Skeletal muscle cell (primary cell): ENCODE measurements at regions not wholly inside any gene's neighbourhood (a gene's known extent, or its start where the extent isn't known, plus 50 kb on each side); places are given as distances from the start of the nearest gene placed in this dataset.

Experiments
- DNase-seq: peaks from one replicate; pipeline ENCODE4 v3.0.0-alpha.2; 2010; ENCODE audit warnings: low read depth
- H3K4me3 ChIP-seq: 2 replicates; pipeline ENCODE4 v1.5.1; 2011; ENCODE audit warnings: low read depth, mild to moderate bottlenecking, control low read depth, low read length, moderate library complexity

DNA sequence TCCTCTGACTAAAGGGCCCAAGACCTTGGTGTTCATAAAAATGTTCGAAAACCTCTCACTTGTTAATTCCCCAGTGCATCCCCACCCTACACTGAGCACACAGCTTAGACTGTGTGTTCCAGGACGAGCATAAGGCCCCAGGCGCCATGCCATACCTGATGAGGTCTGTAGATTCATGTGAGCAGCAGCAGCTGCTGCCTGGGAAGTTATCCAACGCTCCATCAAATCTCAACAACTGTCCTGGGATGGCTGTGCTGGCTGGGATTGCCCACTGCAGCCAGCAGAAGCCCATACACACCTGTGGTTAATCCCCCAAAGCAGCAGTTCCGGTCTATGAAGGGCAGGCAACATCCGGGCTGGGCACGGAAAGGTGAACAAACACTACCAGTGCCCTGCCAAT is 391.2 kb downstream of the IL20RB start:
- no peak overlapping the region for H3K4me3 ChIP-seq
- no peak for DNase-seq

DNA sequence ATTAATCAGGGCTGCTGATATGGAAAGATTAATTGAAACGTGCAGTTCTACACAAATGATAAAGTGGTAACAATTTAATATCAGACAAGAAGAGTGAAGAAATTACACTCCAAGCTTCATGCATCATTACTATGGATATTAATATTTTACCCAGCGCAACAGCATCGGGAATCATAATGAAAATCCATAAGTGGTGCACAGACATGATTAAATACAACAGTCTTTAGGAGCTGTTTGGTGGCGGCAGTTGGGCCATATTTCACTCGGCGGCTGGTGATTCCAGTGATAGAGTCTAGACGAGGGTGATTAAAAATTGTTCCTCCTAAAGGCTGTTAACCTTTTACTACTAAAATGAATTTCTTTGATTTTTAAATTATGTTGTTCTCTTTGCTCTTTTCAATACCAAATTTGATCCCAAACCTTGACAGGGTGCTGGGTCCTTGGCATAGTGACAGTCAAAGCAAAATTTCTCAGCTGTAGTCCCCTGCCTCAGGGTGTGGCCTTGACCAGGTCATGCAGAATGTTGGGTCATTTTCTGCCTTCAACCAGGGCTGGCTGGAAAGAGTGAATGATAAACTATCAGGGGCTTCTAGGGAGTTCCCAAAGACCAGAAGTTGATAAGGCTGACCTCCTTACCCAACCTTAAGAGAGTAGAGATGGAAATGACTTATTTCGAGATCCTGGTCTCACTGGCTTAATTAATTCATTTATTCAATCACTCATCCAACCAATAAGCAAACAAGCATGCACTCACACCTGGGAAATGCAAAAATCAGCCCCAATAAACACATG is 392.0 kb downstream of the IL20RB start:
- no peak for DNase-seq
- H3K4me3 ChIP-seq: no peak overlapping the region

DNA sequence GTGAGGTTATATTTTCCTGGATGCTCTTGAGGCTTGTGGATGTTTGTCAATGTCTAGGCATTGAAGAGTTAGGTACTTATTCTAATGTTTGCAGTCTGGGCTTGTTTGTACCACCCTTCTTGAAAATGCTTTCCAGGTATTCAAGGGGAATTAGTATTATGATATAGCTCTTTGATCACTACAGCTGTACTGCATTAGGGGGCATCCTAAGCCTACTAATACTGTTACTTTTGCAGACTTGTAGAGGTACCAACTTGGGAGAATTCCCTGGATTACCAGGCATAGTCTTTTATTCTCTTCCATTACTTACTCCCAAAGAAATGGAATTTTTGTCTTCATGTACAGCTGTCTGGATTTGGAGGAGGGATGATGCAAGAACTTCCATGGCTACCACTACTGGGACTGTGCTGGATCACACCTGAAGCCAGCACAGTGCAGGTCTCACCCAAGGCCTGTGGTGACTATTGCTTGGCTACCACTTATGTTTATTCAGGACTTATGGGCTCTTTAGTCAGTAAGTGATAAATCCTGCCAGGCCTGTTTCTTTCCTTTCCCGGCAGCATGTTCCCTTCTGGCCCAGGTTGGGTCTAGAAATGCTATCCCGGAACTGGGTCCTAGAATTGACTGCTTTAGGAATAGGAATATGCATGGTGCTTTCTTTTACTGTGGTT is 402.9 kb downstream of the IL20RB start:
- DNase-seq: no peak
- no peak overlapping the region for H3K4me3 ChIP-seq

DNA sequence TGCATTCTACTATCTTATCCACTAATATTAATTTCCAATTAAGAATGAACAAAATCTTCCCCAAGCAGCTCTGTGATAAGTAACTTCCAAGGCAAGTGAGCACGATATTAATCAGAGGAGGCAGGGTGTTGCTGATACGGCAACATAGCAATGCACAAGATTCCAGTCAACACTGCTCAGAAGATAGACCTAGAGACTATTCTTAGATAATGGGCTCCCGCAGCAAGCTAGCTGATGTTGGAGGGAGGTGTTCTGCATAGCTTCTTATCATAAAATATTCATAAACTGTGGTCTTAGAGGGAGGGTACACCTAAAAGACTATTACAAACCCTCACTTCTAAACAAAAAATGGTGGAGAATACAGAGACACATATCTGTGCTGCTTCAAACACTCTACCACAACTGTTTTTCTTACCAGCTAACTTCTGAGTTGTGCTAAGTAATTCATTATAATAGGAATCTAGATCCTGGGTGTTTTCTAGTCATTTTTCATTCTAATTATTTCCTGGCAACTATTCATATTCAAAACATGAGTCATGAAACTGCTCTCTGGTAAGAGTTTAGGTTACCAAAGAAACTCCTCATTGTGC is 382.0 kb upstream of the SOX14 start:
- no peak for DNase-seq
- H3K4me3 ChIP-seq: no peak overlapping the region

DNA sequence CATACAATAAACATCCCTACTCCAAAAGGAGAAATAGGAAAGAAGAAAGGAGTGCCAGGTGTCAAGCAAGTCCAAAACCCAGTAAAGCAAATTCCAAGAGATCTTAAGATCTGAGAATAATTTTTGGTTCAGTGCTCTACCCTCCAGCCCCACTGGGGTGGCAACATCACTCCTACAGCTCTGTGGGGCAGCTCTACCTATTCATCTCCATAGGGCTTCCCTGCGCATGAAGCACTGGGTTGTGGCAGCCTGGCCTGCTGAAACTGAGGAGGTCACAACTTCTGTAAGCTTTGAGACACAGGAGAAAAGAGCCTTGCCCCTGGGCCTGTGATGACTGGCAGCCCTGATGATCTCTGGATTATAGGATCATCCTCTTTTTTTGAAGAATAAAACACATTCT is 378.2 kb upstream of the SOX14 start:
- H3K4me3 ChIP-seq: no peak overlapping the region
- no peak for DNase-seq

DNA sequence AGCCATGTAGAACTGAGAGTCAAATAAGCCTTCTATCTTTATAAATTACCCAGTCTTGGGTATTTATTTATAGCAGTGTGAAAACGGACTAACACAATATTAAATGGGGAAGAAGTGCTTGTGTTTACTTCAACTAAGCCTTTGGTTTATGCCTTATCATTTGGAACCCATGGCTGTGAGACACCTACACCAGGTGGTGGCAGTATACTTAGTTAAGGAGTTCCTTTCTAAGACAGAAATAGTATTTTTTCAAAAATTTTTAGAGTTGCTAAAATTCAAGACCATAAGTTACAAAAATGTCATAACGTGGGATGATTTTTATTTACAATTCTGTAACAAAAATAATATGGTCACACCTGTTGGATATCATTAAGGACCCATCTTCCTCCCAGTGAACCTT is 354.5 kb upstream of the SOX14 start:
- no peak overlapping the region for H3K4me3 ChIP-seq
- DNase-seq: no peak

DNA sequence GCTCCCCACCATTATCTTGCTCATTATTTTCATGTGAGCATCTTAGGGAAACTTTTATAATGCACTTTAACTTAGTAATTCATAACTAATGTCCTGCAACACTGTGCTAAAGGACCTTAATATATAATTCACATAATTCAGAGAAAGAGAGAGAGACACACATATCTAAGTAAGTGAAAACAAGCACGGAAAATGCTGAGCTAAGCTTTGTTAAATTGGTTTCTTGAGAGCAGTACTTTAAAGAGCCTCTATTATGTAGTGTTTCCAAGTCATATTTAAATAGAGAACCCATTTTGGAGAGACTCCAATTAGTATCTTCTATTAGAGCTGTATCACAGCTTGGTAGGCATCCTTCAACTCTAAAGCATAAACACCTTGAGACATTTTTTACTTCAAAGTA is 354.1 kb upstream of the SOX14 start:
- no peak overlapping the region for H3K4me3 ChIP-seq
- DNase-seq: no peak

DNA sequence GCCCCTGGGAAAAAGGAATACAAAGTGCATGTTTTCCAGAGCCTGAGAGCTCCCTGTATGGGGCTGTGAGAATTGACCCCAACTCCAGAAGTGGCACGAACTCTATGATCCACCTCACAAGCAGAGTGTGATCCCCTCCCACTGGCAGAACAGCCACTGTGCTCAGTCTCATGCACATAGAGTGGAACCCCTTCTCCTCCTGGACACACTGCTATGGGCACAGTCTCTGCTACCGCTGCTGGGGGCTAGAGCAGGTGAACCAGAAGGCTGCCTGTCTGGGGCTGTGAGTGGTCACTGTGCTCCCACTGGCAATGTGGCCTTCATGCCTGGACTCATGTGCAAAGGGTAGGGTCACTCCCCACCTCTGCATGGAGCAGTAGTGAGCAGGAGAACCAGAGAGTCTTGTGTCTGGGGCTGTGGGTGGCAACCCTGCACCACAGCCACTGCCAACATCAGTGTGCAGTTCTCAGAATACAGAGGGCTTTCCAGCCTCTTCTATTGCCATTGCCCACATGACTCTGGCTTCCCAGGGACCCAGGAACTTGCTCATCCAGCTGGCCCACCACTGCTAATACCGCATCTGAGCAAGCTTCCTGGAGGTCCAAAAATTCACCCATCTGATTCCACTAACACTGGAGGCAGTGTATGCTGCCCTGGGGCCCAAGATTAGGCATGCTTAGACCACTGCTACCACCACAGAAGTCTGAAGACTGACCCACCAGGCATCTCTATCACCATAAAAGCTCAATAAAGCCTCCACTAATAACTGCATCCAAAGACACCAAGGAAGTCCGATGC is 343.7 kb upstream of the SOX14 start:
- no peak for DNase-seq
- H3K4me3 ChIP-seq: no peak overlapping the region

DNA sequence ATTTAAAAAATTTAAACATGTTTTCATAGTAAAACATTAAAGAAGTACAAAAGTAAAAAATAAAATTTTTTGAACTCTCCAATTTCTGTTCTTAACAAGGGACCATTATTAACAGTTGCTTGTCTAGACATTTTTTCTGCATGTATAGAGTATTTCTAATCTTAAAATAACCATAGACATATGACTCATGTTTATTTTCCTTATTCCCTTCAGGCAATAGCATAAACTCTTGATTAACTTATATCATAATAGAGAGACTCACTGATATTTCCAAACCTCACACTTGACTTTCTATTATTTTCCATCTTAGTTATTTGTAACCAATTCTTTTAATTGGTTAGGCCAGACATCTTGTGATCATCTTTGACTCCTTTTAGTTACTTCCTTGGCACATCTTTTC is 325.6 kb upstream of the SOX14 start:
- H3K4me3 ChIP-seq: no peak overlapping the region
- no peak for DNase-seq

DNA sequence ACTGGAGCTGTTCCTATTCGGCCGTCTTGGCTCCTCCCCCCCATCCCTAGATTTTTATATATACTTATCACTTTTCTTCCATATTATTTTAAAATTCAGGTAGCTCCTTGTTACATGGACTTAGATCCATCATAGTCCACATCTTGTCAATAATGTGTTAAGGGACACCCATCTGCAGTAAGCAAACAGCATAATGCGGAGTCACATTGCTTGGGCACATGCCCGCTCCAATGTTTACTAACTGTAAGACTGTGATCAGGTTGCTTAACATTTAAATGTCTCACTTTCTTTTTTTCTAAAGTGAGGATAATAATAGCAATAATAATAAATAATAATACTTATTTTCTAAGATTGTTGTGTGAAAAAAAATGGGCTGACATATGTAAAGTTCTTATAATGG is 303.2 kb upstream of the SOX14 start:
- no peak for DNase-seq
- no peak overlapping the region for H3K4me3 ChIP-seq

DNA sequence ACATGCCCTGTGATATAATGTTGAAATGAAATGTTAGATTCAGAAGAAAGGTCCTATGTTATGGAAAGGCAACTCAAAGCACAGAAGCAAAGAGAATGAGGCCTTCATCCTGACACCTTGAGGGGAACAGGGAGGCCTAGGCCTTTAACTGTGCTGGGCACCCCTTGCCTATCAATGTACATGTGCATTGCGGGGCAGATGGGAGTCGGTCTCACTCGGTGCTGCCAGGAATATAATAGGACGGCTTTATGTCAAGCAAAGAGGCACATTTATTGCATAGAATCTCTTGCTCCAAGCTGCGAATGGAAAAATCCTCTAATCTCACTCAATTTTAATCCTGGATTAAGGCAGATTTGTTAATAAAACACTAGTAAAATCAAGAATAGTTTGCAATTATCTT is 301.0 kb upstream of the SOX14 start:
- DNase-seq: no peak
- H3K4me3 ChIP-seq: no peak overlapping the region

DNA sequence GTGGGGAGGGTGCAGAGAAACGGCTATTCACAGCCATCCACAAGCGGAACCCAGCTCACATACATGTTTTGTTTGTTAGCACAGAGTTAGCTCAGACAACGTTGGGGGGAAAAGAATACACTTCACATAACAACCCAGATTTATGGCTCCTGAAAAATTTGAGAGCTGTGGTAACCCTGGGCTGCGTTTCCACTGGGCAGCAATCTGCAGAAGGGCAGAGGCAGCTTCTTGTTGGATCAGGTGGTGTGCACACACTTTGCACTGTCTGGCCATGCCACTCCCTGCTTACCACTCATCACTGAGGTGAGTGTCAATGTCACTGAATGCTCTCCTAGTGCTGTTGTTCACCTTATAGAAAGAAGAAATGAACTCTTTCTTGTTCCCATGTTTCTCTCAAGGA is 299.8 kb upstream of the SOX14 start:
- H3K4me3 ChIP-seq: no peak overlapping the region
- no peak for DNase-seq

DNA sequence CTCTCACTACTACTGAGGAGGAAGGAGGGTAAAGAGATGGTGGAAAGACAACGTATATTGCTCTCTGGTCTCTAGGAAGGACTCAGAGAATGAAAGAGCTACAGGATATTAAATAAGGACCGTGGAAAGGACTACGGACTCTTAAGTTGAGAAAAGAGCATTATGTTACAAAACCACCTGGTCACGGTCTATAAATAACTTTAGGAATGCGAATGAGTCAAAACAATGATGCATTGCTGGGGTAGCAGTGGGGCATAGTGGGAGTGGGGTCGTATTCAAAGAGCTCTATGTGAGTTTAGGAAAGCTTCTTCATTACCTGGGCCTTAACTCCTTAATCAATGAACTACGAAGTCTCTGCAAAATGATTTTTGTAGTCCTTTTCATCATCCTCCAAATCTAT is 295.7 kb upstream of the SOX14 start:
- DNase-seq: no peak
- H3K4me3 ChIP-seq: no peak overlapping the region

DNA sequence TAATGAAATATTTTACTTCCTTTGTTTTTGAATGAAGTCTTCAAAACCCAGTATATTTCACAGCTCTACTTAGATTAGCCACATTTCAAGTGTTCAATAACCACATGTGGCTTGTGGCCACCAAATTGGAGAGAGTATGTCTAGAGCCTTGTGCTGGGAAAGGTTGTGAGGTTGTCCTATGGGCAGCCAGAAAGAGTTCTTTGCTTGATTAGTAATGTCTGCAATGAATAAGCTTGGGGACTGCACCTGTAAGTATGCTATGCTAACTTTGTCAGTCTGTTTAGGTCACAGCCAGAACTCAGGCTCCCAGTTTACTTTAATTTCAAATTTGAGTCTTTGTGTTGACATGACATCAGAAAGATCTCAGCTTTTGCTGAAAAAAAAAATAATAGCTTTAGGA is 294.9 kb upstream of the SOX14 start:
- DNase-seq: no peak
- no peak overlapping the region for H3K4me3 ChIP-seq

DNA sequence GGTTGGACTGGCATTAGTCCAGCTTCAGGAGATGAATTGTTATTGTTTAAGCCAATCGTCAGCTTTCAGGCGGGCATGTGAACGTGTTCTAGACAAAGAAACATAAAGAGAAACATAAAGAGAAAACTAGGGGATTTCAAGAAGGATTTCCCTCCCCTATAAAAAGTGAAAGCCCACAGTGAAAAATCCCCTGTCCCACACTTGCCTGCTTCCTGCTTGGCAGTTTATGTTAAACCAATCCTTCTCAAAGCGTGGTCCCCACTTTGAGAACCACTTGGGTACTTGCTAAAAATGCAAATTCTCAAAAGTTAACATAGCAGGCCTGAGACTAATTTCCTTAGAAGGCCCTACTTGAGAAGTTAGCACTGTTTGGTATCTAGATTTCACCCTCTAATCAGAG is 293.0 kb upstream of the SOX14 start:
- no peak for DNase-seq
- no peak overlapping the region for H3K4me3 ChIP-seq

DNA sequence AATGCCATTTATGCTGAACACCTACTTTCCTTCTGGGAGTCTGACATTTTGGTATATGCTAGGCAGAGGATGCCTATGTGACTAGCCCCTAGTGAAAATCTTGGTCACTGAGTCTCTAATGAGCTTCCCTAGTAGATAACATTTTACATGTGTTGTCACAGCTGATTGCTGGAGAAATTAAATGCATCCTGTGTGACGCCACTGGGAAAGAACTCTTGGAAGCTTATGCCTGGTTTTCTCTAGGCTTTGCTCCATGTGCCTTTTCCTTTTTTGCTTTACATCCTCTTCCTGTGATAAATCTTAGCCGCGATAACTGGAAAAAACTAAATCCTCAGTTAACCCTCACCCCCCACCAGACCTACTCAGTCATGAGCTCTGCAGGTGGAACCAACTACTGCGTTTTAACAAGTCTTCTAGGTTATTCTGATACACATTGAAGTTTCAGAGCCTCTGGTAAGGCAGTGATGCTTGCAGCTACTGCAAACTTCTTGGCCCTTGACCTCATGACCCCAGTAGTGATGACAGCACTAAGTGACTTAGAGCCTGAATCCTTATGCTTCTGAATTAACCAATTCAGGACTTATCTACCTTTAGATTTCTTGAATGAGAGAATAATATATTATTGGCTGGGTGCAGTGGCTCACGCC is 292.4 kb upstream of the SOX14 start:
- H3K4me3 ChIP-seq: no peak overlapping the region
- no peak for DNase-seq

DNA sequence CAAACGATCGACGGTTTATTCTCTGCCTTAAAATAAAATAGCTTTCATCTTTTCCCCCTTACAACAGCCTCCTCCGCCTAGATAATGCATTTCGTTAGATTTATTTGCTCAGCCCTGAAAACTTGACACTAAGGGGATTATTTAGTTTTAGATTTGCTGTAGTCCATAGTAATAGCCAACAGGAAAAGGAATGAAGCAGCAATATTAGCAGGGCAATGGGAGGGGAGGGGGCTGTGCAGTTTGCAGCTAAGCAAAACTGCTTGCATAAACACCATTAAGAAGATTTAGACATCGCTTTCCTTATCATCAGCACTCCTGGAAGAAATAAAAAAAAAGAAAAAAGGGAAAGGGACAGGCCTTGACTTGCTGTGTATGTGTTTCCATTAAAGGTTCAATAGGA is 286.5 kb upstream of the SOX14 start:
- no peak overlapping the region for H3K4me3 ChIP-seq
- DNase-seq: no peak

DNA sequence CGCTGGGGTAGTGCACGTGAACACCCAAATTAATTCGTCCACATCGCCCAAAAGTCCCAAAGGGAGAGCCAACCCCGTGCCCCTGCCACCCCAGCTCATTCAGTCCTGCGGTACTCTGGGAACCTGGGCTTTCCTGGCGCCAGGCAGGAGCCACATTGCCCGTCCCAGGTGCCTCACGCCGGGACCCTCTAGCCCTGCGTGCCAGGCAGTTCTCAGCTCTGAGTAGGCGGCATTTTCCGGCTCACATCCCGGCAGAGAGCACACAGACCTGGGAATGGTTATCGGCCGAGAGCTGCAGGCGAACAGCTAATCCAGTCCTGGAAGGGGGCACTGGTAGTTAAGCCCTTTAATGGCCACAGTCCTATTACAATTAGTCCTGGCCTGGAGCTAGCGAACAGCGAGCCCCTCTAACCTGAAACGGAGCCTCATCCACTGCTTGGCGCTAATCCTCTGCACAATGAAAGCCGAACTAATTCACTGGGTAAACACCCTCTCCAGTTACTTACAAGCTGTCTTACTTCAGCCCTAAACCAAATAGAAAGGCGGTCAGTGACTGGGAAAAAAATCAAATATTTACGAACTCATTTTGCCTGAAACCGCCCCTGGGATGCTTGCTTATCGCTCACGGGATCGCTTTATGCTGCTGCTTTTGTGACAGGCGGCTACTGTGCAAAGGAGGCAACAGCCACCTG is 254.6 kb upstream of the SOX14 start:
- H3K4me3 ChIP-seq: no peak overlapping the region
- DNase-seq: no peak

DNA sequence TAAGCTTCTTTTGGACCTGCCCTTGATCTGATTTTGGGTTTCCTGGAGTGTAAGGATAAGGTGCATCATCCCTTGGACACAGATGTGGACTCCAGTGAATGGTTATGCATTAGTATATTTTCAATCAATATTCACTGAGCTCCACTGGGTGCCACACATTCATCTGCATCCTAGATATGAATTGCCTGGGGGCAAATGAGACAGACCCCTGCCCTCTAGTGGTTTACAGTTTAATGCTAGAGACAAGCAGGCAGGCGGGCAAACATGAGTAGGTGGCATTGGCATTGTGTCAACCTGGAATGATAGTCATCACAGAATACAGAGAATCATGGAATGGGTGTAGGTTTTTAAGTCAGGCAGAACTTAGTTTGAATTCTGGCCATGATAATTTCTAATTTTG is 252.5 kb upstream of the SOX14 start:
- DNase-seq: no peak
- H3K4me3 ChIP-seq: no peak overlapping the region
